ENCODE measurements at regions not wholly inside any gene's neighbourhood (a gene's known extent, or its start where the extent isn't known, plus 50 kb on each side); places are given as distances from the start of the nearest gene placed in this dataset.

DNA sequence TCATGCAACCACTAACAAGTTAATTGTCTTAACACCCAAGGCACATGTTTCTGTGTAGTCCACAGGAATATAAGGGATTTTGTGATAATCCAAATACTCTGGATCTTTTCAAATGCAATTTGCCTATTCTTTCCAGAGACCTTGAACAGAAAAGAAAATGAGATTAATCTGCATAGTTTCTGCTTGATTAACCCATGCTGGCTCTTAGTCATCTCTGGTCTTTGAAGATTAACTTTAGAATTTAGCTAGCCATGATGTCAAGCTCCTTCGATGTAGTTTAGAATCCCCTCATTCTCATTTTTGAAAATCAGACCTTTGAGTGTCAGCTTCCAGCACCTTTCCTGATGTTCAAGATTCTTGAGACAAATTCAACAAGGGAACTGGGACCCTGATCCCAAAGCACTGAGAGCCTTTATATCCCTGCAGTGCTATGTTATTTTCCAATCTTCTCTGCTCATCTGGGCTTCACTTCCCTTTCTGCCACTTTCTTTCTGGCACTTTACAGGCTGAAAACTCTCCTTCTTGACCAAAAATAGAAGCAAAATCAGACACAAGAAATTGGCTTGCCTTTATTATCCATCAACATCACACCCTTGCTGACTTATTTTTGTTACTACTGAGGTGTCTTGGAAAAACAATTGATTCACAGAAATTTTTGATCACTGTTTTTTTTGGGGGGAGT, 155.5 kb downstream of the PALM2AKAP2 start:
- TF ChIP-seq CTCF (conservative IDR thresholded peaks at IDR 0.05; ENCODE audit: control insufficient read depth, insufficient read depth, low read depth, low read length), result no peak
- H3K4me3 ChIP-seq (ENCODE audit: control insufficient read depth, low read depth, low read length), result no peak overlapping the region
- no peak for DNase-seq (ENCODE audit: low read depth)

GRCh38 chr9:109937861-109938453, 158.0 kb downstream of the PALM2AKAP2 start:
- DNase-seq (ENCODE audit: low read depth), result no peak
- no peak for TF ChIP-seq CTCF (conservative IDR thresholded peaks at IDR 0.05; ENCODE audit: control insufficient read depth, insufficient read depth, low read depth, low read length)
- no peak overlapping the region for H3K4me3 ChIP-seq (ENCODE audit: control insufficient read depth, low read depth, low read length)

DNA sequence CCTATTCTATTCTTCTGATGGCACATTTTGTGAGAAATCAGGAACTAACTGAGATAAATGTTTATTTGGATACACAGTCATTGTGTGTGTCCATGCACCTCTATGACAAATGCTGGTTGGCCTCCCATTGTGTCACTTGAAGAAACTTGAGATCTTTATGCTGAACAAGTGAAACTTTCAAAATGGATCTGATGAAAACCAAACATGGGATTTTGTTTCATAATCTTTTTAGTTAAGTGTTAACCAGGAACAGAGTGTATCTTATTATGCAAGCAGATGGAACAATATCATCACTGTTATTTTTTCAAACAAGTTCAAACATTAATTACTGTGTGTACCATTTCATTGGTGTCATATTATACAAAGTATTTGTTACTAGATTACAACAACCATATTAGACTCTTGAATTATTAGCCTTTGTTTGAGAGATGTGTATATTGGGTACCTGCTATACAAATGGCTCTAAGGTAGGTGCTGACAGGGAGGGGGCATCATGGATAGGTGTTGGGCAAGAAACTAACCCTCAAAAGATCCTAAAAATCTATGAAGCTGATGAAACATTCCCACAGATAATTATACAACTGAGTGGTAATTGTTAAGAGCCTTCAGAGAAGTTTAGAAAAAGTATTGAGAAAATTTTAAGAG, 159.8 kb downstream of the PALM2AKAP2 start:
- DNase-seq (ENCODE audit: low read depth), result no peak
- H3K4me3 ChIP-seq (ENCODE audit: control insufficient read depth, low read depth, low read length), result no peak overlapping the region
- TF ChIP-seq CTCF (conservative IDR thresholded peaks at IDR 0.05; ENCODE audit: control insufficient read depth, insufficient read depth, low read depth, low read length), result no peak

DNA sequence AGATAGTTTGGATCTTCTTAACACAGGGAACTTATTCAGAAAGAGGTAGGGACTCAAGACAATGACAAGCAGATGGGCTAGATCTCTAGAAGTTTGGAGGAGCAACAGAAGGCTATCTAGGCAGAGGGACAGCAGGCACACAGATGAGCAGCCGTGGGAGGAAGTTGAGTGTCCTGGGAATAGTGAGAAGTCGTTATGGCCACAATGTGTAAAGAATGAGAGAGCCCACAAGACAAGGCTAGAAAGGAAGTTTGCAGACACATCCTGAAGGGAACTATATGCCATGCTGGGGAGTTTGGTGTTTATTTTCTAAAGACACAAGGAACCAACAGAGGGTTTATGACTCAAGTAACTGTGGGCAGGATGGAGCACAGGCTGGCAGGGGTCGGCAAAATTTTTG, 160.6 kb downstream of the PALM2AKAP2 start:
- no peak for TF ChIP-seq CTCF (conservative IDR thresholded peaks at IDR 0.05; ENCODE audit: control insufficient read depth, insufficient read depth, low read depth, low read length)
- no peak overlapping the region for H3K4me3 ChIP-seq (ENCODE audit: control insufficient read depth, low read depth, low read length)
- no peak for DNase-seq (ENCODE audit: low read depth)

DNA sequence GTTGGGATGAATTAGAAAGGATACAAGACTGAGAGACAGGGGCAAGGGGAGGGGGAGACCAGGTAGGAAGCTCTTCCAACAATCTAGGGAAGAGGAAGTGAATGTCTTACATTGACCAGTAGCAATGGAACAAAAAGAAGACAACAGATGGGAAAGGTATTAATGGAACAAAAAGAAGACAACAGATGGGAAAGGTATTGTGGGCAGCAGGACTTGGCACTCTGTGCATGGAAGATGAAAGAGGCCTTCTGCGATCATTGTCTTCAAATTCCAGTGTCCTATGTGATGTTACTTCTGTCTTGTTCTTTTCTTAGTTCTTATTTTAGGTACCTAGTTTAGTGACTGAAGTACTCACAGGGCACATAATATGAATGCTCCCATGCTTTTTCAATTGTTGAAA, 161.8 kb downstream of the PALM2AKAP2 start:
- no peak for DNase-seq (ENCODE audit: low read depth)
- no peak for TF ChIP-seq CTCF (conservative IDR thresholded peaks at IDR 0.05; ENCODE audit: control insufficient read depth, insufficient read depth, low read depth, low read length)
- no peak overlapping the region for H3K4me3 ChIP-seq (ENCODE audit: control insufficient read depth, low read depth, low read length)

- peak; percentile 75 for DNase-seq (ENCODE audit: low read depth)
- no peak for TF ChIP-seq CTCF (conservative IDR thresholded peaks at IDR 0.05; ENCODE audit: control insufficient read depth, insufficient read depth, low read depth, low read length)
- H3K4me3 ChIP-seq (ENCODE audit: control insufficient read depth, low read depth, low read length), result no peak overlapping the region
Observed at GRCh38 chr9:109945573-109945972, 165.6 kb downstream of the PALM2AKAP2 start.
